ENCODE measurements at regions not wholly inside any gene's neighbourhood (a gene's known extent, or its start where the extent isn't known, plus 50 kb on each side); places are given as distances from the start of the nearest gene placed in this dataset.
A peak's percentile ranks its signal among the peaks of the same experiment; 100 is the strongest.

DNA sequence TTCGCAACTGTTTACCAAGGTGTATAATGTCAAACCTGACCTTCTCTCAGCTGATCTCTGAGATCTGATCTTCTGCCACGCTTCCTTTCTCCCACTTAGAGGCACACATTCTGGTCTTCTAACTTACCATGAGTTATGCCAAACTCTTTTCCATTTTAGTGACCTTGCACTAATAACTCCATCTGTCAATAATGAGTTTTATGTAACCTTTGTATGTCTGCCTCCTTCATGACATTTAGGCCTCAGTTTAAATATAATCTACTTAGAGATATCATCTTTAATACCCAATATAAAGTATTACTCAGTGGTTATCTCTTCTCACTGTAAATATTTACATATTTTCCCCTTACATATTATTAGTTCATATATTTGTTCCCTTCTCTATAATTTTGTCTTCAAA lies 827.5 kb upstream of the PCDH20 start:
- Histone ChIP-seq H3K79me2 (ENCODE audit: control insufficient read depth, low read length) (no peaks in the 10 kb centered on the region), H3K9me3 (ENCODE audit: control insufficient read depth, insufficient read depth, low read length) (peaks cover 5% of the 10 kb centered on the region; the same call in 1 of the 2 replicates), H3K4me3 (ENCODE audit: low read length) (no peak overlapping the region), H3K4me2 (ENCODE audit: low read length) (no peak overlapping the region), H3K27me3 (ENCODE audit: control insufficient read depth, low read length) (no peaks in the 10 kb centered on the region), H3K27ac (ENCODE audit: low read depth, low read length) (no peak overlapping the region), H3F3A (ENCODE audit: control insufficient read depth, insufficient read depth) (no peaks in the 10 kb centered on the region), H3K9me2 (replicated peaks; ENCODE audit: control insufficient read depth, low read length) (no peaks in the 10 kb centered on the region), H3K36me3 (ENCODE audit: control insufficient read depth, low read length) (no peaks in the 10 kb centered on the region), H3K4me1 (ENCODE audit: control insufficient read depth, low read length) (no peaks in the 10 kb centered on the region), H4K20me1 (ENCODE audit: control insufficient read depth, insufficient read depth, low read depth, low read length) (no peaks in the 10 kb centered on the region)
- TF ChIP-seq, protein P1, sequence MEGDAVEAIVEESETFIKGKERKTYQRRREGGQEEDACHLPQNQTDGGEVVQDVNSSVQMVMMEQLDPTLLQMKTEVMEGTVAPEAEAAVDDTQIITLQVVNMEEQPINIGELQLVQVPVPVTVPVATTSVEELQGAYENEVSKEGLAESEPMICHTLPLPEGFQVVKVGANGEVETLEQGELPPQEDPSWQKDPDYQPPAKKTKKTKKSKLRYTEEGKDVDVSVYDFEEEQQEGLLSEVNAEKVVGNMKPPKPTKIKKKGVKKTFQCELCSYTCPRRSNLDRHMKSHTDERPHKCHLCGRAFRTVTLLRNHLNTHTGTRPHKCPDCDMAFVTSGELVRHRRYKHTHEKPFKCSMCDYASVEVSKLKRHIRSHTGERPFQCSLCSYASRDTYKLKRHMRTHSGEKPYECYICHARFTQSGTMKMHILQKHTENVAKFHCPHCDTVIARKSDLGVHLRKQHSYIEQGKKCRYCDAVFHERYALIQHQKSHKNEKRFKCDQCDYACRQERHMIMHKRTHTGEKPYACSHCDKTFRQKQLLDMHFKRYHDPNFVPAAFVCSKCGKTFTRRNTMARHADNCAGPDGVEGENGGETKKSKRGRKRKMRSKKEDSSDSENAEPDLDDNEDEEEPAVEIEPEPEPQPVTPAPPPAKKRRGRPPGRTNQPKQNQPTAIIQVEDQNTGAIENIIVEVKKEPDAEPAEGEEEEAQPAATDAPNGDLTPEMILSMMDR (IDR thresholded peaks at IDR 0.05; ENCODE audit: low read depth, low read length, poor library complexity, severe bottlenecking) = no peak
- TF ChIP-seq EZH2phosphoT487 (IDR thresholded peaks at IDR 0.05; ENCODE audit: borderline replicate concordance, low read length) = no peak

DNA sequence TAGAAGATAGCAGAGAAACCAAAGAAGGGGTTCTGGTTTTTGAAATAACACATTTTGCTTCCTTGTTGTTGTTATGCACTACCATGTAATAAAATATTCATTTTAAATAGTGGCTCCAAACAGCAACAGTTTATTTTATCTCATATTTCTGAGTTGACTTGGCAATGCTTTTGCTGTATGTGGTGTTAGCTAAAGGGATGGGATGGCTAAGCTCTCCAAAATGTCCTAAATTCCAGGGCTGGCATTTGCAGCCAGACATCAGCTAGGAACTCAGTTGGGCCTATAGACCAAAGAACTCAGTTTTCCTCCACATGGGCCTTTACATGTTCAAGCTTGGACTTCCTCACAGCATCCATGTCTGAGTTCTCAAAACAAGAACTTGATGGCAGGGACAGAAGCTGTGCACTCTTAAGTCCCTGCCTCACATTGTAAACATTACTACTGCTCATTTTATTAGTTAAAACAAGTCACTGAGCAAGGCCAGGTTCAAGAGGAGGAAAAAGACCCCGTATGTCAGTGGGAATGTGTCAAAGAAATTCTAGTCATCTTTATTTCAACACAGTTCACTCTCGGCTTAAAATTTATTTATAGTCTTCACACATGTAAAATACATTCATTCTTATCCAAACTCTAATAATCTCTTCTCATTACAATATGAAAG lies 819.3 kb upstream of the PCDH20 start:
- Histone ChIP-seq H3K9me2 (replicated peaks; ENCODE audit: control insufficient read depth, low read length) (no peaks in the 10 kb centered on the region), H3K9me3 (ENCODE audit: control insufficient read depth, insufficient read depth, low read length) (peaks cover 14% of the 10 kb centered on the region; the same call in 1 of the 2 replicates), H3F3A (ENCODE audit: control insufficient read depth, insufficient read depth) (no peaks in the 10 kb centered on the region), H4K20me1 (ENCODE audit: control insufficient read depth, insufficient read depth, low read depth, low read length) (no peaks in the 10 kb centered on the region), H3K27me3 (ENCODE audit: control insufficient read depth, low read length) (no peaks in the 10 kb centered on the region), H3K27ac (ENCODE audit: low read depth, low read length) (no peak overlapping the region), H3K4me3 (ENCODE audit: low read length) (no peak overlapping the region), H3K4me1 (ENCODE audit: control insufficient read depth, low read length) (peaks cover 11% of the 10 kb centered on the region), H3K79me2 (ENCODE audit: control insufficient read depth, low read length) (no peaks in the 10 kb centered on the region), H3K36me3 (ENCODE audit: control insufficient read depth, low read length) (no peaks in the 10 kb centered on the region), H3K4me2 (ENCODE audit: low read length) (no peak overlapping the region)
- TF ChIP-seq, protein P1 (IDR thresholded peaks at IDR 0.05; ENCODE audit: low read depth, low read length, poor library complexity, severe bottlenecking) = no peak
- TF ChIP-seq EZH2phosphoT487 (IDR thresholded peaks at IDR 0.05; ENCODE audit: borderline replicate concordance, low read length) = no peak

DNA sequence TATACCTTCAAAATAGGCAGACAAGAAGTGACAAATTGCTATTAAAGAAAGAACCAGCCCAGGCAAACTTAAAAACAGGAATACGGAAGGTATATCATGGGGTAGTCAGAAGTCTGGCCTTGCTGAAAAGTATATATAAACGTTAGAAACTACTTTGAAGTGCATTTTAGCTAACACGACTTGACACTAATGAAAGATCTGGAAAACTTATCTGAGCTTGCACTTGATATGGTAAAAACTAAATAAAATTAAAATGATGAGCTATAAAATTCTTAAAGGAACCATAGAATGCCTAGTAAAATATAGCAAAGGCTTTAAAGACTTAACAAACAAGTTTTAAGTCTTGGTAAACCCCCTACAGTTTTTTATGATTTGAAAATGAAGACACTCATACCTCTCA lies 795.3 kb upstream of the PCDH20 start:
- Histone ChIP-seq H3K27ac (ENCODE audit: low read depth, low read length) (peak overlapping the region; percentile 89), H3F3A (ENCODE audit: control insufficient read depth, insufficient read depth) (peaks cover 29% of the 10 kb centered on the region), H3K4me3 (ENCODE audit: low read length) (0 out of 2 replicates have a peak overlapping the region, but pooled peaks have one; percentile 21), H3K4me1 (ENCODE audit: control insufficient read depth, low read length) (peaks cover 47% of the 10 kb centered on the region), H3K79me2 (ENCODE audit: control insufficient read depth, low read length) (no peaks in the 10 kb centered on the region), H4K20me1 (ENCODE audit: control insufficient read depth, insufficient read depth, low read depth, low read length) (no peaks in the 10 kb centered on the region), H3K4me2 (ENCODE audit: low read length) (no peak overlapping the region), H3K36me3 (ENCODE audit: control insufficient read depth, low read length) (peaks cover 44% of the 10 kb centered on the region), H3K27me3 (ENCODE audit: control insufficient read depth, low read length) (no peaks in the 10 kb centered on the region), H3K9me2 (replicated peaks; ENCODE audit: control insufficient read depth, low read length) (no peaks in the 10 kb centered on the region), H3K9me3 (ENCODE audit: control insufficient read depth, insufficient read depth, low read length) (peaks cover 36% of the 10 kb centered on the region)
- TF ChIP-seq EZH2phosphoT487 (IDR thresholded peaks at IDR 0.05; ENCODE audit: borderline replicate concordance, low read length) = no peak
- TF ChIP-seq, protein P1 (IDR thresholded peaks at IDR 0.05; ENCODE audit: low read depth, low read length, poor library complexity, severe bottlenecking) = no peak
